GM23338 (cell line): ENCODE measurements at regions not wholly inside any gene's neighbourhood (a gene's known extent, or its start where the extent isn't known, plus 50 kb on each side); places are given as distances from the start of the nearest gene placed in this dataset.

Experiments
- ATAC-seq: fragments of 200-7000 bp; cut with Tn5 transposase; 3 replicates; pipeline ENCODE4 v1.9.1; 2020
- DNase-seq: peaks from one replicate; pipeline ENCODE4 v3.0.0-alpha.2; 2015; ENCODE audit warnings: low spot score
- H2AFZ ChIP-seq: fragments of 200-600 bp; sonication (generic); 2 replicates; pipeline ENCODE4 v1.8.0; 2016; ENCODE audit warnings: antibody characterized with exemption, mild to moderate bottlenecking, moderate library complexity
- H3F3A ChIP-seq: fragments of 200-600 bp; sonication (generic); replicated peaks from 2 replicates; pipeline ENCODE4 v1.8.0; 2017; ENCODE audit warnings: antibody characterized with exemption, mixed run types, low read depth
- H3K27ac ChIP-seq: fragments of 200-600 bp; sonication (generic); 2 replicates; pipeline ENCODE4 v1.6.1; 2016; ENCODE audit warnings: low read depth
- H3K27me3 ChIP-seq: fragments of 200-600 bp; sonication (generic); 2 replicates; pipeline ENCODE4 v1.8.0; 2016; ENCODE audit warnings: mild to moderate bottlenecking, mixed run types, moderate library complexity; ENCODE audit not compliant: insufficient read depth
- H3K36me3 ChIP-seq: fragments of 200-600 bp; sonication (generic); 2 replicates; pipeline ENCODE4 v1.8.0; 2016; ENCODE audit warnings: mild to moderate bottlenecking; ENCODE audit not compliant: insufficient read depth
- H3K4me1 ChIP-seq: fragments of 200-600 bp; sonication (generic); 2 replicates; pipeline ENCODE4 v1.8.0; 2016; ENCODE audit warnings: mild to moderate bottlenecking, moderate library complexity; ENCODE audit not compliant: insufficient read depth
- H3K4me2 ChIP-seq: fragments of 200-600 bp; sonication (generic); 2 replicates; pipeline ENCODE4 v1.7.1; 2017; ENCODE audit warnings: mixed run types
- H3K4me3 ChIP-seq: fragments of 200-600 bp; sonication (generic); 2 replicates; pipeline ENCODE4 v1.6.1; 2016; ENCODE audit warnings: mixed run types
- H3K79me2 ChIP-seq: fragments of 200-600 bp; sonication (generic); replicated peaks from 2 replicates; pipeline ENCODE4 v1.8.0; 2017; ENCODE audit warnings: mild to moderate bottlenecking; ENCODE audit not compliant: insufficient read depth
- H3K9me2 ChIP-seq: fragments of 200-600 bp; sonication (generic); 2 replicates; pipeline ENCODE4 v1.8.0; 2017; ENCODE audit not compliant: insufficient read depth
- H4K20me1 ChIP-seq: fragments of 200-600 bp; sonication (generic); replicated peaks from 2 replicates; pipeline ENCODE4 v1.8.0; 2017; ENCODE audit warnings: mild to moderate bottlenecking; ENCODE audit not compliant: insufficient read depth
- H3K27ac Mint-ChIP-seq: 2 replicates; pipeline ENCODE4 v1.8.0; 2020; ENCODE audit warnings: inconsistent platforms, mild to moderate bottlenecking, moderate library complexity, mixed read lengths
- H3K27me3 Mint-ChIP-seq: 3 replicates; pipeline ENCODE4 v1.8.0; 2022; ENCODE audit warnings: low read depth, mild to moderate bottlenecking, moderate library complexity, mixed read lengths, inconsistent platforms; ENCODE audit not compliant: insufficient read depth, poor library complexity
- H3K36me3 Mint-ChIP-seq: 3 replicates; pipeline ENCODE4 v1.8.0; 2021; ENCODE audit warnings: low read depth, mild to moderate bottlenecking, inconsistent platforms, moderate library complexity, mixed read lengths
- H3K4me1 Mint-ChIP-seq: 3 replicates; pipeline ENCODE4 v1.8.0; 2020; ENCODE audit warnings: mild to moderate bottlenecking, inconsistent platforms, mixed read lengths
- H3K4me3 Mint-ChIP-seq: 3 replicates; pipeline ENCODE4 v1.8.0; 2021; ENCODE audit warnings: moderate library complexity, mild to moderate bottlenecking, inconsistent platforms, mixed read lengths
- H3K9me3 Mint-ChIP-seq: 3 replicates; pipeline ENCODE4 v1.8.0; 2020; ENCODE audit warnings: moderate library complexity, mild to moderate bottlenecking, inconsistent platforms, mixed read lengths
- CREB1 ChIP-seq: fragments of 250-450 bp; sonication (Bioruptor Pico); IDR thresholded peaks from 2 replicates; pipeline ENCODE4 v1.5.0; 2020; ENCODE audit warnings: low read depth, mild to moderate bottlenecking, moderate library complexity
- CTCF ChIP-seq, 2 experiments: fragments of 200-600 bp in 1 of 2; sonication (generic) in 1 of 2; conservative IDR thresholded peaks; 2 replicates each; pipeline versions ENCODE4 v1.5.1 to v1.6.1; 2016 to 2017; ENCODE audit warnings: antibody characterized with exemption in 2 of 2, low read depth in 2 of 2, mild to moderate bottlenecking in 2 of 2, moderate library complexity in 1 of 2
- ETS1 ChIP-seq: IDR thresholded peaks from 2 replicates; pipeline ENCODE4 v1.6.1; 2016; ENCODE audit warnings: antibody characterized with exemption
- EZH2phosphoT487 ChIP-seq: fragments of 200-600 bp; sonication (generic); IDR thresholded peaks from one replicate; pipeline ENCODE4 v1.8.1; 2018; ENCODE audit warnings: antibody characterized with exemption; ENCODE audit not compliant: unreplicated experiment
- JUNB ChIP-seq: IDR thresholded peaks from one replicate; pipeline ENCODE4 v1.6.1; 2016; ENCODE audit warnings: antibody characterized with exemption; ENCODE audit not compliant: unreplicated experiment
- NANOG ChIP-seq: IDR thresholded peaks from 2 replicates; pipeline ENCODE4 v1.6.1; 2016; ENCODE audit warnings: antibody characterized with exemption, borderline replicate concordance
- POLR2AphosphoS5 ChIP-seq: IDR thresholded peaks from 2 replicates; pipeline ENCODE4 v1.6.1; 2016; ENCODE audit warnings: antibody characterized with exemption, low read depth
- REST ChIP-seq: IDR thresholded peaks from one replicate; pipeline ENCODE4 v1.6.1; 2018; ENCODE audit warnings: antibody characterized with exemption; ENCODE audit not compliant: unreplicated experiment
- STAT1 ChIP-seq: IDR thresholded peaks from one replicate; pipeline ENCODE4 v1.6.1; 2016; ENCODE audit warnings: antibody characterized with exemption; ENCODE audit not compliant: unreplicated experiment
- ZNF114 ChIP-seq: fragments of 250-450 bp; sonication (Bioruptor Pico); IDR thresholded peaks from 2 replicates; pipeline ENCODE4 v1.5.0; 2020; ENCODE audit warnings: mild to moderate bottlenecking, moderate library complexity

GRCh38 chr20:48375804-48376203 is 452.0 kb downstream of the PREX1 start (continued):
- TF ChIP-seq REST (no peak), NANOG (no peak), ETS1 (no peak), POLR2AphosphoS5 (no peak), JUNB (no peak), EZH2phosphoT487 (no peak), ZNF114 (CRISPR knock-in tag) (no peak)

- TF ChIP-seq JUNB (no peak), POLR2AphosphoS5 (no peak), REST (no peak), CTCF (conservative IDR thresholded peaks at IDR 0.05; ENCODE audit: low read depth in 2 of 2) (no peak), EZH2phosphoT487 (no peak), NANOG (no peak), STAT1 (no peak), CREB1 (CRISPR knock-in tag) (no peak)
- Mint-ChIP-seq H3K4me3 (no peak overlapping the region), H3K9me3 (peaks cover 4% of the 10 kb centered on the region; the same call in 1 of the 3 replicates), H3K4me1 (peaks cover 40% of the 10 kb centered on the region), H3K27me3 (peaks cover 17% of the 10 kb centered on the region), H3K36me3 (no peaks in the 10 kb centered on the region), H3K27ac (no peak overlapping the region; the same call in 1 of the 2 replicates)
- no peak for DNase-seq
- no peak overlapping the region for H3K4me2 ChIP-seq
- no peak overlapping the region for H3K4me3 ChIP-seq
- no peaks in the 10 kb centered on the region for H3K36me3 ChIP-seq
- H3K27ac ChIP-seq = no peak overlapping the region
- no peaks in the 10 kb centered on the region for H3F3A ChIP-seq
- 0 out of 2 replicates have a peak, but pooled peaks cover 9% of the 10 kb centered on the region for H3K9me2 ChIP-seq
- no peaks in the 10 kb centered on the region for H3K27me3 ChIP-seq
- H3K4me1 ChIP-seq = peaks cover 20% of the 10 kb centered on the region
- ATAC-seq = peak; percentile 23
- H4K20me1 ChIP-seq = no peaks in the 10 kb centered on the region
- no peaks in the 10 kb centered on the region for H3K79me2 ChIP-seq
- H2AFZ ChIP-seq = peak overlapping the region; percentile 90
Measured at GRCh38 chr20:48374991-48375595, 452.7 kb downstream of the PREX1 start.
